ENCODE measurements at regions not wholly inside any gene's neighbourhood (a gene's known extent, or its start where the extent isn't known, plus 50 kb on each side); places are given as distances from the start of the nearest gene placed in this dataset.
"Not testable (repeated sequence)": the region's sequence is repeated elsewhere in the genome, so short reads cannot be mapped to it uniquely, and the experiment has no call there.

DNA sequence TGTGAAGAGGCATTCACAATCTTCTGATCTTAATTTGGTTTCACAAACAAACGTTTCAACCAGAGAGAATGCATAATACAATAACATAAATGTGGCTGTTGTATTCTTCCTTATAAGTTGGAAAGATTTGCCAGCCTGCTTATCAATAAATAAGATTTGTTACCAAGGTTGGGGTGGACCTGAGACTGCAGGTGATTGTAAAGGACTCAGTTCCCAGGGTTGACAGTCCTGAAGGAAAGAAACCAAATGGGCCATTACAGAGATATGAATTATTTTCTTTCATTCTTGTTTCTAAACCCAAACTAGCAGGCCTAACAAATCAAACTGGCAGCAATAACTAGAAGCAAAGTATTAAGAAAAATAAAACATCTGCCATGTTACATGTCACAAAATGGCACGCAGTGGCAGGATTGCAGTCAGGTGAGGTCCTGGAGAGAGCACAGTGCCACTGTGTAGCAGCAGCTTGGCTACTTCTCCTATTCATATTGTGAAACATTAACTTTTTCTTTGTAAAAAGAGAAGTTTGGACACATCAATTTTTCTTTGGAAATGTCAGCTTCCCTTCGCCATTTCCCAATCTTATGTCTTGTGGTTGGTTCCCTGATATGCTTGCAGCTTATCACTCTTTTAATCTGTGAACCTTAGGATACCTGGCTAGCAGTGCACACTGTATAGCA lies 133.8 kb upstream of the EMCN start:
- Histone ChIP-seq H3K27me3 (ENCODE audit: control insufficient read depth, insufficient read depth, low read length) (no peaks in the 10 kb centered on the region), H3K9me3 (ENCODE audit: control insufficient read depth, insufficient read depth, low read depth, low read length) (no peaks in the 10 kb centered on the region), H3K27ac (ENCODE audit: low read depth, low read length) (no peak overlapping the region), H3K4me1 (ENCODE audit: control insufficient read depth, insufficient read depth, low read length) (no peaks in the 10 kb centered on the region), H3K36me3 (ENCODE audit: control insufficient read depth, insufficient read depth, low read length) (no peaks in the 10 kb centered on the region), H3K9ac (ENCODE audit: low read length) (no peak overlapping the region), H3K4me3 (ENCODE audit: low read depth, low read length) (no peak overlapping the region)

DNA sequence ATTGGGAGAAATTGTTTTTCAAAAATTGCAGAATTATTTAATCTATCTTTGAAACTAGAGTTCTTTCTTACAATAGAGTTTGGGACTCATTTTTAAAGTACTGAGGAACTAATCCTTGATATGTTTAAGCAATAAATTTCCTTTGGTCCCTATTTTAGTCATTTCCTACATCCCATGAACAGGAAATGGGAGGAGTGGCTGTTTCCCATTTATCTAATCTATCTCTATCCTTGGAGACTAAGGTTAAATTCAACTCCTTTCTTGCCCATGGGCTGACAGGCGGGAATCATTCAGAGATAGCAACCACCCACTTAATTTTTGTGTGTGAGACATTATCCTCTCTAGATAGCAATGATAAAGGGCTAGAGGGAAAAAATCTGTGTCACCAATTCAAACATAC lies 131.6 kb upstream of the EMCN start:
- H3K4me3 ChIP-seq (ENCODE audit: low read depth, low read length), result no peak overlapping the region
- no peaks in the 10 kb centered on the region for H3K4me1 ChIP-seq (ENCODE audit: control insufficient read depth, insufficient read depth, low read length)
- H3K9me3 ChIP-seq (ENCODE audit: control insufficient read depth, insufficient read depth, low read depth, low read length), result no peaks in the 10 kb centered on the region
- H3K27me3 ChIP-seq (ENCODE audit: control insufficient read depth, insufficient read depth, low read length), result no peaks in the 10 kb centered on the region
- H3K27ac ChIP-seq (ENCODE audit: low read depth, low read length), result no peak overlapping the region
- H3K36me3 ChIP-seq (ENCODE audit: control insufficient read depth, insufficient read depth, low read length), result no peaks in the 10 kb centered on the region
- H3K9ac ChIP-seq (ENCODE audit: low read length), result no peak overlapping the region

DNA sequence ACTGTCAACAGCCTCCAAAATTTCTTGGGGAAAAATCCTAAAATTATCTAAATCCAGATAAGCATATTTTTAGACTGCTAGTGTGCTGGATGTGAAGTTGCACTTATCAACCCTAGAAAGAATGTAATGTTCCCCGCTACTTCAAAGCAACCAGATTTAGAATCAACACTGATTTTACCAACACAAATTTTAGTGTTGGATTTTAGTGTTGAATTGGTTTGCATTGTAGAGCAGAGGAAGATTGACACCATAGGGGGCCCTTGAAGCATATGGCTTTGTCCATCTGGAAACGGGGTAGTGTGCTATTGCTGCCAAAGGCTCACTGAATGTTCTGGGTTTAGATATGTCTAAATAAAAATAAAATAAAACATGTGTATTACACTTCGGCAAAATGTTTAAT lies 126.3 kb upstream of the EMCN start:
- Histone ChIP-seq H3K4me1 (ENCODE audit: control insufficient read depth, insufficient read depth, low read length) (no peaks in the 10 kb centered on the region), H3K9ac (ENCODE audit: low read length) (no peak overlapping the region), H3K4me3 (ENCODE audit: low read depth, low read length) (no peak overlapping the region)

DNA sequence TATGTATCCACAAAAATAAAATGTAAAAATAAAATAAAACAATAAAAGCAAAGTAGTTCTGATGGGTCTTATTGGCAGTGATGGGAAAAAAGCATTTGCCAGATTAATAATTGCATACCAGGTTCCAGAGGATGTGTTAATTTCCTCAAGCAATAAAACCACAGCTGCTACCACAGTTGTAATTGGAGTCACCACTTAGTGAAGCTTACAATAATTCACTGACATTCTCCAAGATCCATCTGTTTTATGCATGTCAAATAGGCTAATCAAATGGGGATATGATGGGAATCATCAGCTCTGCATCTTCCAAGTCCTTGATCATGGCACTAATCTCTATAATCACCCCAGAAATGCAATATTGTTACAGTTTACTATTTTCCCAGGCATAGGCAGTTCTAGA lies 123.5 kb upstream of the EMCN start:
- Histone ChIP-seq H3K4me3 (ENCODE audit: low read depth, low read length) (no peak overlapping the region), H3K36me3 (ENCODE audit: control insufficient read depth, insufficient read depth, low read length) (no peaks in the 10 kb centered on the region), H3K4me1 (ENCODE audit: control insufficient read depth, insufficient read depth, low read length) (no peaks in the 10 kb centered on the region), H3K27ac (ENCODE audit: low read depth, low read length) (no peak overlapping the region), H3K27me3 (ENCODE audit: control insufficient read depth, insufficient read depth, low read length) (no peaks in the 10 kb centered on the region), H3K9ac (ENCODE audit: low read length) (no peak overlapping the region), H3K9me3 (ENCODE audit: control insufficient read depth, insufficient read depth, low read depth, low read length) (no peaks in the 10 kb centered on the region)

More for the DNA sequence above, 126.3 kb upstream of the EMCN start:
- H3K27me3 ChIP-seq (ENCODE audit: control insufficient read depth, insufficient read depth, low read length), result no peaks in the 10 kb centered on the region
- H3K36me3 ChIP-seq (ENCODE audit: control insufficient read depth, insufficient read depth, low read length), result no peaks in the 10 kb centered on the region
- H3K9me3 ChIP-seq (ENCODE audit: control insufficient read depth, insufficient read depth, low read depth, low read length), result no peaks in the 10 kb centered on the region
- H3K27ac ChIP-seq (ENCODE audit: low read depth, low read length), result no peak overlapping the region

DNA sequence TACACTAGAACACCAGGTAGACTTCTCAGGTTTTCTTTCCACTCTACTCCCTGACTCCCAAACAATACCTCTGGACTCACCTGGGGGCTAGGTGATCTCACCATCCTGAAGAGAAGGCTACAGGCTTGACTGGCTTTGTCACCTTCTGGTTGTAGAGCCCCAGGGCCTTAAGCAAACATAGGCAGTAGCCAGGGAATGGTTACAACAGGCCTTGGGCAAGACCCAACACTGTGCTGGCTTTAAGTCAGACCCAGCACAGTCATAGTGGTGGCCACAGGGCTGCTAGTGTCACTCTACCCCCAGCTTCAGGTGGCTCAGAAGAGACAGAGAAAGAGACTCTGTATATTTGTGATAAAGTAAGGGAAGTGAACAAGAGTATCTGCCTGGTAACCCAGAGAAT lies 118.1 kb upstream of the EMCN start:
- Histone ChIP-seq H3K9me3 (ENCODE audit: control insufficient read depth, insufficient read depth, low read depth, low read length) (no peaks in the 10 kb centered on the region), H3K27me3 (ENCODE audit: control insufficient read depth, insufficient read depth, low read length) (no peaks in the 10 kb centered on the region), H3K4me3 (ENCODE audit: low read depth, low read length) (no peak overlapping the region)

DNA sequence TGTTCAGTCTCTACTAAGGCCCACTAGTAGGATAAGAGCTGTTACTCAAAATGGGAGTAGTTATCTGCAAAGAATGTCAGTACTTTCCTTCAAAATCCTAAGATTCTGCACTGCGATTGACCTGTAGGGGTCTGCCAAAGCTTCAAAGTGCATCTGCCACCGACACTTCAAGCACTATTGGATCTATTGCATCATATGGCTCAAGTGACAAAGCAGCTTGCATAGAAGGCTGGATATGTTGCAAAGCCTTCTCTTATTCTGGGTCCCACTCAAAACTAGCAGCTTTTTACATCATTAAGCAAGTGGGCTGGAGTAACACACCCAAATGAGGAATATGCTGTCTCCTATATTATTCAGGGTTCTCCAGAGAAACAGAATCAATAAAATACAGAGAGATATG lies 115.4 kb upstream of the EMCN start:
- H3K4me3 ChIP-seq (ENCODE audit: low read depth, low read length), result no peak overlapping the region
- no peak overlapping the region for H3K9ac ChIP-seq (ENCODE audit: low read length)
- no peak overlapping the region for H3K27ac ChIP-seq (ENCODE audit: low read depth, low read length)

More for the DNA sequence above, 118.1 kb upstream of the EMCN start:
- Histone ChIP-seq H3K27ac (ENCODE audit: low read depth, low read length) (no peak overlapping the region), H3K4me1 (ENCODE audit: control insufficient read depth, insufficient read depth, low read length) (no peaks in the 10 kb centered on the region), H3K9ac (ENCODE audit: low read length) (no peak overlapping the region), H3K36me3 (ENCODE audit: control insufficient read depth, insufficient read depth, low read length) (no peaks in the 10 kb centered on the region)

DNA sequence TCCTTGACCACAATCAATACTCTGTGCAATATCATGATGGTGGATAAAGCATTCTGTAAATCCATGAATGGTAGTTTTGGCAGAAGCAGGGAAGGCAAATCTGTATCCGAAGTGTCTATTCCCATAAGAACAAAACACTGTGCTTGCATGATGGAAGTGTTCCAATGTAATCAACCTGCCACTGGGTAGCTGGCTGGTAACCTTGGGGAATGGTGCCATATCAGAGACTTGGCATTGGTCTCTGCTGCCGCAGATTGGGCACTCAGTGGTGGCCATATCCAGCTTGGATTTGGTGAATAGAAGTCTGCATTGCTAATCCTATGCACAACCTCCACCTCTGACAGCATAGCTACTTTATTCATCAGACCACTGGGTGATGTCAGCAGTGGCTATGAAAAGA lies 114.3 kb upstream of the EMCN start:
- Histone ChIP-seq H3K27me3 (ENCODE audit: control insufficient read depth, insufficient read depth, low read length) (no peaks in the 10 kb centered on the region), H3K27ac (ENCODE audit: low read depth, low read length) (no peak overlapping the region), H3K9me3 (ENCODE audit: control insufficient read depth, insufficient read depth, low read depth, low read length) (no peaks in the 10 kb centered on the region), H3K4me1 (ENCODE audit: control insufficient read depth, insufficient read depth, low read length) (no peaks in the 10 kb centered on the region), H3K36me3 (ENCODE audit: control insufficient read depth, insufficient read depth, low read length) (no peaks in the 10 kb centered on the region), H3K9ac (ENCODE audit: low read length) (no peak overlapping the region), H3K4me3 (ENCODE audit: low read depth, low read length) (no peak overlapping the region)

More for the DNA sequence above, 115.4 kb upstream of the EMCN start:
- H3K27me3 ChIP-seq (ENCODE audit: control insufficient read depth, insufficient read depth, low read length), result no peaks in the 10 kb centered on the region
- no peaks in the 10 kb centered on the region for H3K4me1 ChIP-seq (ENCODE audit: control insufficient read depth, insufficient read depth, low read length)
- H3K9me3 ChIP-seq (ENCODE audit: control insufficient read depth, insufficient read depth, low read depth, low read length), result no peaks in the 10 kb centered on the region
- H3K36me3 ChIP-seq (ENCODE audit: control insufficient read depth, insufficient read depth, low read length), result no peaks in the 10 kb centered on the region

DNA sequence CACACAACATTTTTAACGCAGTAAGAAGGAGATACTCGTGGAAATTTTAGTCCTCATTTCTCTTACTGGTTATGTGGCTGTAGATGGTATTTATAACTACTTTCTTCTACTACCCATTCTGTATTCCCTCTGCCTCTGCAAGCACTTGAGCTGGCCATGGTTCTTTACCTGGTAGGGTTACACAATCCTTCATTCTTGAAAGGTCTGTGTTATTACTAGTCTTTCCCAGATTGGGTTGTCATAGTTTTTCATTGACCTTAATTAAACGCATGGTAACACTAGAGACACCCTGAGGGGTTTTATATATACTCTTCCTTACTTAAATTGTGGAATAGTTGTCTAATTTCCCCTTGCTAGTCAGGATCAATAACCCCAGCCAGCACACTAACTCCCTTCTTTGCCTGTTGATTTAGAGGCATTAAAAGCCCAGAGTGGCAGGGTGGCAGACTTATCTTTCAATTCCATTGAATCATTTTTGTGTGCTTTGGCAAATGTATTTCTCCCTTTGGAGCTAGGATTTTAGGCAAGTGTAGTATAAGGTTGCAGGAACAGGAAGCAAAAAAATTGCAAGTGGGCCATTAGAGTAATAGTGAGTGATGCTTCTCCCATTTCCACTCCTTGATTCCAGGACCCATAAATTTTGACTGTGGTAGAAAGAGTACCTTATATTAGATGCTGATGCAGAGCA lies 113.6 kb upstream of the EMCN start:
- H3K4me3 ChIP-seq (ENCODE audit: low read depth, low read length), result no peak overlapping the region
- no peak overlapping the region for H3K9ac ChIP-seq (ENCODE audit: low read length)
- no peak overlapping the region for H3K27ac ChIP-seq (ENCODE audit: low read depth, low read length)
- no peaks in the 10 kb centered on the region for H3K9me3 ChIP-seq (ENCODE audit: control insufficient read depth, insufficient read depth, low read depth, low read length)
- H3K27me3 ChIP-seq (ENCODE audit: control insufficient read depth, insufficient read depth, low read length), result no peaks in the 10 kb centered on the region
- H3K36me3 ChIP-seq (ENCODE audit: control insufficient read depth, insufficient read depth, low read length), result no peaks in the 10 kb centered on the region
- H3K4me1 ChIP-seq (ENCODE audit: control insufficient read depth, insufficient read depth, low read length), result no peaks in the 10 kb centered on the region

DNA sequence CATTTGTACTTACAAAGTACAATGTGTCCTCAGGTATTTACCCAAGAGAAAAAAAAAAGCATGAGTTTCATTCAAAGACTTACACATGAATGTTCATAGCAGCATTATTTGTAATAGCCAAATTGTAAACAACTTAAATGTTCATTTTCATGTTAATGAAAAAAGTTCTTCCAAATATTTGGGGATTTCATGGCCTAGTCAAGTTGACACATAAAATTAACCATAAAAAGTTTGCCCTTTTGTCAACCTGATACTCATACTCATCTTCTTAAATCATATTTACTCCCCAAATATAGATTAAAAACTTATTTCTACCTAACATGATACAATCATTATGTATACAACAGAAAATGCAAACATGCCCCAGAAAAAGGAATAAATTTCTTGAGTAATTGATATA lies 112.5 kb upstream of the EMCN start:
- Histone ChIP-seq H3K9me3 (ENCODE audit: control insufficient read depth, insufficient read depth, low read depth, low read length) (no peaks in the 10 kb centered on the region), H3K4me3 (ENCODE audit: low read depth, low read length) (no peak overlapping the region), H3K27me3 (ENCODE audit: control insufficient read depth, insufficient read depth, low read length) (no peaks in the 10 kb centered on the region), H3K36me3 (ENCODE audit: control insufficient read depth, insufficient read depth, low read length) (no peaks in the 10 kb centered on the region), H3K9ac (ENCODE audit: low read length) (no peak overlapping the region), H3K27ac (ENCODE audit: low read depth, low read length) (no peak overlapping the region), H3K4me1 (ENCODE audit: control insufficient read depth, insufficient read depth, low read length) (no peaks in the 10 kb centered on the region)

DNA sequence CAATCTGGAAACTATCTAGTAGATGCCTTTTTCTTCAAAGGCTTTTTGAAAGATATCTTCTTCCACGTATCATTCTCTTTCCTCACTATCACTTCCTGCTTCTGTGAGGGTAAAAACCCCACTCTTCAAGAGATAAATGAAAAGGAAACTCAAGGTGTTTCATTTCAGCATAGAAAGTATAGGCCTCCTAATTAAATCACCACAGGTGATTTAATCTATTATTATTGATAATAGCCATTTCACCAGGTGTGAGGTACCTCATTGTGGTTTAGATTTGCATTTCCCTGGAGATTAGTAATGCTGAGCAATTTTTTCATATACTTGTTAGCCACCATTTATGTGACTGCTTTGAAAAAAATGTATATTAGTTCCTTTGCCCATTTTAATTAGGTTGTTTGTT lies 92.0 kb upstream of the EMCN start:
- Histone ChIP-seq H3K27me3 (ENCODE audit: control insufficient read depth, insufficient read depth, low read length) (no peaks in the 10 kb centered on the region), H3K9me3 (ENCODE audit: control insufficient read depth, insufficient read depth, low read depth, low read length) (no peaks in the 10 kb centered on the region), H3K36me3 (ENCODE audit: control insufficient read depth, insufficient read depth, low read length) (no peaks in the 10 kb centered on the region), H3K4me1 (ENCODE audit: control insufficient read depth, insufficient read depth, low read length) (no peaks in the 10 kb centered on the region), H3K9ac (ENCODE audit: low read length) (no peak overlapping the region), H3K4me3 (ENCODE audit: low read depth, low read length) (no peak overlapping the region), H3K27ac (ENCODE audit: low read depth, low read length) (no peak overlapping the region)

DNA sequence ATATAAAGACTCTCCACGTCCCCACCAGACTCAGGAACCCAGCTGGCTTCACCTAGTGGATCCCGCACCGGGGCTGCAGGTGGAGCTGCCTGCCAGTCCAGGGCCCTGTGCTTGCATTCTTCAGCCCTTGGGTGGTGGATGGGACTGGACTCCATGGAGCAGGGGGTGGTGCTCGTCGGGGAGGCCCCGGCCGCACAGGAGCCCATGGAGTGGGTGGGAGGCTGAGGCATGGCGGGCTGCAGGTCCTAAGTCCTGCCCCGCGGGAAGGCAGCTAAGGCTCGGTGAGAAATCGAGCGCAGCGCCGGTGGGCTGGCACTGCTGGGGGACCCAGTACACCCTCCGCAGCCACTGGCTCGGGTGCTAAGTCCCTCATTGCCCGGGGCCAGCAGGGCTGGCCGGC lies 90.8 kb upstream of the EMCN start:
- not testable (repeated sequence) for H3K27me3 ChIP-seq (ENCODE audit: control insufficient read depth, insufficient read depth, low read length); H3K4me3 ChIP-seq (ENCODE audit: low read depth, low read length); H3K9me3 ChIP-seq (ENCODE audit: control insufficient read depth, insufficient read depth, low read depth, low read length); H3K27ac ChIP-seq (ENCODE audit: low read depth, low read length); H3K36me3 ChIP-seq (ENCODE audit: control insufficient read depth, insufficient read depth, low read length); H3K9ac ChIP-seq (ENCODE audit: low read length); H3K4me1 ChIP-seq (ENCODE audit: control insufficient read depth, insufficient read depth, low read length)
